ENCODE measurements at regions not wholly inside any gene's neighbourhood (a gene's known extent, or its start where the extent isn't known, plus 50 kb on each side); places are given as distances from the start of the nearest gene placed in this dataset.

DNA sequence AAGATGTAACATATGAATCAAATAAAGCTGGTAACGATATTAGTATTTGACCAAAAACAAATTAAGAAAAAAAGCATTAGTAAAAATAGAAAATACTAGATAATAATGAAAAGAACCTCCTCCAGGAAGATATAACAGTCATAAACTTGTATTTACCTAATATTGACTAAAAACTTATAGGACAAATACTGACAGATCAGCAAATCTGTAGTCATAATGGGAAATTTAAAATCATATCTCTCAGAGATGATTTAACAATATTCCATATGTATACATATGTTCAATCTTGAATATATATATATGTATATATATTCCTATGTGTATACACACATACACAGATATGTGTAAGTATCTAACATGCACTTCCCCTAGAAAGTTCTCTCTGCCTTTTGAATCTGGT lies 52.0 kb upstream of the FGGY start:
- H3K27me3 ChIP-seq (replicated peaks; ENCODE audit: control insufficient read depth, insufficient read depth, low read length, poor library complexity, severe bottlenecking), result no peaks in the 10 kb centered on the region
- no peak overlapping the region for H3K27ac ChIP-seq (ENCODE audit: insufficient read depth, low read length, poor library complexity, severe bottlenecking)
- no peaks in the 10 kb centered on the region for H3K9me3 ChIP-seq (ENCODE audit: control insufficient read depth, low read length)
- no peak overlapping the region for H3K4me3 ChIP-seq (ENCODE audit: insufficient read depth, low read depth, low read length, poor library complexity, severe bottlenecking)
- DNase-seq, result no peak
- no peaks in the 10 kb centered on the region for H3K4me1 ChIP-seq (ENCODE audit: control insufficient read depth, insufficient read depth, low read length, poor library complexity, severe bottlenecking)
- H3K36me3 ChIP-seq (ENCODE audit: control insufficient read depth, insufficient read depth, low read length), result no peaks in the 10 kb centered on the region
